ENCODE measurements at regions not wholly inside any gene's neighbourhood (a gene's known extent, or its start where the extent isn't known, plus 50 kb on each side); places are given as distances from the start of the nearest gene placed in this dataset.
A peak's percentile ranks its signal among the peaks of the same experiment; 100 is the strongest.

GRCh38 chr3:3586843-3587646 is 212.2 kb upstream of the LRRN1 start:
- TF ChIP-seq CTCF (IDR thresholded peaks at IDR 0.05) = no peak
- no peaks in the 10 kb centered on the region for H3K9me3 ChIP-seq
- DNase-seq (no peak), ATAC-seq (no peak)
- intact Hi-C loops (cut with DNase I) = no loop called here
- H3K27ac ChIP-seq = no peak overlapping the region
- H3K4me1 ChIP-seq = peaks cover 3% of the 10 kb centered on the region
- H3K36me3 ChIP-seq = no peaks in the 10 kb centered on the region
- H3K4me3 ChIP-seq = no peak overlapping the region
- no peaks in the 10 kb centered on the region for H3K27me3 ChIP-seq (ENCODE audit: low read depth)

- Histone ChIP-seq H3K27me3 (ENCODE audit: low read depth) (no peaks in the 10 kb centered on the region), H3K4me1 (peaks cover 3% of the 10 kb centered on the region), H3K9me3 (no peaks in the 10 kb centered on the region), H3K36me3 (no peaks in the 10 kb centered on the region), H3K27ac (no peak overlapping the region), H3K4me3 (no peak overlapping the region)
- DNase-seq (no peak), ATAC-seq (no peak)
- no peak for TF ChIP-seq CTCF (IDR thresholded peaks at IDR 0.05)
- intact Hi-C loops (cut with DNase I) = no loop called here
Observed at GRCh38 chr3:3586336-3586735, 212.9 kb upstream of the LRRN1 start.

- Histone ChIP-seq H3K9me3 (no peaks in the 10 kb centered on the region), H3K4me3 (no peak overlapping the region), H3K27ac (no peak overlapping the region), H3K4me1 (no peaks in the 10 kb centered on the region), H3K36me3 (no peaks in the 10 kb centered on the region), H3K27me3 (ENCODE audit: low read depth) (no peaks in the 10 kb centered on the region)
- intact Hi-C loops (cut with DNase I) = no loop called here
- TF ChIP-seq CTCF (IDR thresholded peaks at IDR 0.05) = no peak
- DNase-seq (no peak), ATAC-seq (no peak)
Observed at GRCh38 chr3:3579658-3580057, 219.6 kb upstream of the LRRN1 start.

GRCh38 chr3:3578718-3579117 is 220.5 kb upstream of the LRRN1 start:
- DNase-seq (no peak), ATAC-seq (peak in 1 of 2 donors; percentile 28)
- H3K27me3 ChIP-seq (ENCODE audit: low read depth) = no peaks in the 10 kb centered on the region
- no peaks in the 10 kb centered on the region for H3K4me1 ChIP-seq
- H3K4me3 ChIP-seq = no peak overlapping the region
- TF ChIP-seq CTCF (IDR thresholded peaks at IDR 0.05) = no peak
- no peak overlapping the region for H3K27ac ChIP-seq
- H3K36me3 ChIP-seq = no peaks in the 10 kb centered on the region
- H3K9me3 ChIP-seq = no peaks in the 10 kb centered on the region
- intact Hi-C loops (cut with DNase I) = no loop called here

GRCh38 chr3:3577823-3578222 is 221.4 kb upstream of the LRRN1 start:
- Histone ChIP-seq H3K4me1 (no peaks in the 10 kb centered on the region), H3K27ac (no peak overlapping the region), H3K9me3 (no peaks in the 10 kb centered on the region), H3K27me3 (ENCODE audit: low read depth) (no peaks in the 10 kb centered on the region), H3K4me3 (no peak overlapping the region), H3K36me3 (no peaks in the 10 kb centered on the region)
- intact Hi-C loops (cut with DNase I) = no loop called here
- ATAC-seq (no peak), DNase-seq (no peak)
- TF ChIP-seq CTCF (IDR thresholded peaks at IDR 0.05) = no peak

All from lower lobe of right lung (tissue), 2 donors.